ENCODE measurements at regions not wholly inside any gene's neighbourhood (a gene's known extent, or its start where the extent isn't known, plus 50 kb on each side); places are given as distances from the start of the nearest gene placed in this dataset.

GRCh38 chr15:48029642-48030041 lies 91.1 kb upstream of the SLC24A5 start:
- TF ChIP-seq CTCF (IDR thresholded peaks at IDR 0.05) = no peak
- TF ChIP-seq ZFX (IDR thresholded peaks at IDR 0.05; ENCODE audit: borderline replicate concordance) = no peak

Data from 22Rv1 (cell line).